Neural progenitor cell (in vitro differentiated cells): ENCODE measurements at regions not wholly inside any gene's neighbourhood (a gene's known extent, or its start where the extent isn't known, plus 50 kb on each side); places are given as distances from the start of the nearest gene placed in this dataset.
A peak's percentile ranks its signal among the peaks of the same experiment; 100 is the strongest.

Experiments used
- DNase-seq: peaks from one replicate; pipeline ENCODE4 v3.0.0-alpha.2; 2016; ENCODE audit warnings: low spot score
- H2AFZ ChIP-seq: fragments of 200-600 bp; sonication (generic); replicated peaks from 2 replicates; pipeline ENCODE4 v1.6.1; 2016; ENCODE audit warnings: antibody characterized with exemption
- H3F3A ChIP-seq: fragments of 200-600 bp; sonication (generic); 2 replicates; pipeline ENCODE4 v1.6.1; 2016; ENCODE audit warnings: antibody characterized with exemption, low read depth
- H3K27ac ChIP-seq: fragments of 200-600 bp; sonication (generic); 2 replicates; pipeline ENCODE4 v1.5.1; 2016; ENCODE audit warnings: mild to moderate bottlenecking
- H3K27me3 ChIP-seq: fragments of 200-600 bp; sonication (generic); 2 replicates; pipeline ENCODE4 v1.6.1; 2016; ENCODE audit warnings: mild to moderate bottlenecking, moderate library complexity
- H3K36me3 ChIP-seq: fragments of 200-600 bp; sonication (generic); 2 replicates; pipeline ENCODE4 v1.5.1; 2016
- H3K4me1 ChIP-seq: fragments of 200-600 bp; sonication (generic); 2 replicates; pipeline ENCODE4 v1.6.1; 2016; ENCODE audit warnings: mixed run types
- H3K4me2 ChIP-seq: fragments of 200-600 bp; sonication (generic); 2 replicates; pipeline ENCODE4 v1.6.1; 2016
- H3K4me3 ChIP-seq: fragments of 200-600 bp; sonication (generic); 2 replicates; pipeline ENCODE4 v1.5.1; 2016
- H3K79me2 ChIP-seq: fragments of 200-600 bp; sonication (generic); 2 replicates; pipeline ENCODE4 v1.6.1; 2016; ENCODE audit warnings: low read depth
- H3K9ac ChIP-seq: fragments of 200-600 bp; sonication (generic); 2 replicates; pipeline ENCODE4 v1.6.1; 2016
- H3K9me3 ChIP-seq: fragments of 200-600 bp; sonication (generic); 2 replicates; pipeline ENCODE4 v1.5.1; 2016; ENCODE audit warnings: low read depth
- H4K20me1 ChIP-seq: fragments of 200-600 bp; sonication (generic); 2 replicates; pipeline ENCODE4 v1.6.1; 2016; ENCODE audit warnings: low read depth
- H3K27ac Mint-ChIP-seq: 3 replicates; pipeline ENCODE4 v1.8.0; 2021; ENCODE audit warnings: mixed read lengths
- H3K27me3 Mint-ChIP-seq: 2 replicates; pipeline ENCODE4 v1.8.0; 2022; ENCODE audit warnings: low read depth, mild to moderate bottlenecking, inconsistent platforms, moderate library complexity, mixed read lengths; ENCODE audit not compliant: insufficient read depth
- H3K36me3 Mint-ChIP-seq: 3 replicates; pipeline ENCODE4 v1.8.0; 2021; ENCODE audit warnings: mixed read lengths
- H3K4me1 Mint-ChIP-seq: 3 replicates; pipeline ENCODE4 v1.8.0; 2021; ENCODE audit warnings: mixed read lengths
- H3K4me3 Mint-ChIP-seq: 3 replicates; pipeline ENCODE4 v1.8.0; 2021; ENCODE audit warnings: mild to moderate bottlenecking, moderate library complexity, mixed read lengths
- H3K9me3 Mint-ChIP-seq: 3 replicates; pipeline ENCODE4 v1.8.0; 2020; ENCODE audit warnings: mixed read lengths
- CTCF ChIP-seq: fragments of 200-600 bp; sonication (generic); IDR thresholded peaks from 2 replicates; pipeline ENCODE4 v1.5.1; 2017; ENCODE audit warnings: antibody characterized with exemption, mild to moderate bottlenecking
- EZH2 ChIP-seq: fragments of 200-600 bp; sonication (generic); IDR thresholded peaks from 2 replicates; pipeline ENCODE4 v1.6.1; 2017; ENCODE audit warnings: antibody characterized with exemption, mild to moderate bottlenecking, moderate library complexity
- EZH2phosphoT487 ChIP-seq: fragments of 200-600 bp; sonication (generic); IDR thresholded peaks from 2 replicates; pipeline ENCODE4 v1.6.1; 2017; ENCODE audit warnings: antibody characterized with exemption

- Mint-ChIP-seq H3K36me3 (no peaks in the 10 kb centered on the region), H3K9me3 (no peaks in the 10 kb centered on the region), H3K27me3 (peaks cover 4% of the 10 kb centered on the region)
Measured at GRCh38 chrX:75625232-75625631, 102.4 kb upstream of the ZDHHC15 start.

GRCh38 chrX:75623535-75623934, 100.7 kb upstream of the ZDHHC15 start:
- TF ChIP-seq CTCF (peak; percentile 49), EZH2 (no peak), EZH2phosphoT487 (no peak)
- no peaks in the 10 kb centered on the region for H3K36me3 ChIP-seq
- DNase-seq, result peak; percentile 16

More at GRCh38 chrX:75625232-75625631, 102.4 kb upstream of the ZDHHC15 start:
- H3F3A ChIP-seq, result no peaks in the 10 kb centered on the region
- no peaks in the 10 kb centered on the region for H3K27me3 ChIP-seq
- no peak overlapping the region for H3K4me2 ChIP-seq
- no peak overlapping the region for H2AFZ ChIP-seq
- H3K4me1 Mint-ChIP-seq, result no peaks in the 10 kb centered on the region
- H3K27ac ChIP-seq, result no peak overlapping the region
- no peaks in the 10 kb centered on the region for H4K20me1 ChIP-seq
- DNase-seq, result no peak
- no peak overlapping the region for H3K9ac ChIP-seq
- TF ChIP-seq CTCF, result no peak
- no peak for TF ChIP-seq EZH2phosphoT487
- TF ChIP-seq EZH2, result no peak
- no peak overlapping the region for H3K4me3 Mint-ChIP-seq
- no peak overlapping the region for H3K4me3 ChIP-seq
- H3K9me3 ChIP-seq, result no peaks in the 10 kb centered on the region
- no peaks in the 10 kb centered on the region for H3K4me1 ChIP-seq
- peaks cover 3% of the 10 kb centered on the region for H3K36me3 ChIP-seq
- no peaks in the 10 kb centered on the region for H3K79me2 ChIP-seq
- no peak overlapping the region for H3K27ac Mint-ChIP-seq

DNA sequence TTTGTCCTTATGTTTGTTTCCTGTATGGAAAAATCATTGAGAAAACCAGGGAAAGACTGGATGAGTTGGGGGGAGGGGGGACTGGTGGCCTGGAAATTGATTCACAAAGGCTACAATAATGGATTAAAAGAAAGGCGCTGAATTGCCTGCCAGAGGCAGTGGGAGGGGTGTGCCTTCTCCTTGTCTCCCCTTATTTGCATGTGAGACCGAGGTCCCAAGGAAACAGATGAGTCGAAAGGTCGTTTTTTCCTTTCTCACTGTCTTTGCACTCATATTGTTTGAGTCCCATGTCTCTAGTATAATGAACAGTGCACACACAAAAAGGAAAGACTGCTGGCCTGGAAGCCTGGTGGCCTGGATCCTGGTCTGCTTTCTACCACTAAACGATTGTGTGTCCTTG, 86.6 kb upstream of the ZDHHC15 start:
- TF ChIP-seq EZH2phosphoT487 (no peak), CTCF (no peak), EZH2 (no peak)
- Histone ChIP-seq H3K4me1 (peaks cover 5% of the 10 kb centered on the region), H2AFZ (no peak overlapping the region), H3K27ac (no peak overlapping the region), H3K9ac (no peak overlapping the region), H3K79me2 (no peaks in the 10 kb centered on the region), H3K36me3 (no peaks in the 10 kb centered on the region), H3K9me3 (peaks cover 5% of the 10 kb centered on the region), H3K4me2 (peak overlapping the region; percentile 46), H3K27me3 (no peaks in the 10 kb centered on the region), H3F3A (no peaks in the 10 kb centered on the region), H3K4me3 (no peak overlapping the region), H4K20me1 (no peaks in the 10 kb centered on the region)
- Mint-ChIP-seq H3K27ac (no peak overlapping the region), H3K36me3 (peaks cover 2% of the 10 kb centered on the region), H3K9me3 (peaks cover 7% of the 10 kb centered on the region), H3K27me3 (no peaks in the 10 kb centered on the region), H3K4me3 (no peak overlapping the region), H3K4me1 (peaks cover 12% of the 10 kb centered on the region)
- DNase-seq, result peak; percentile 52

More at GRCh38 chrX:75623535-75623934, 100.7 kb upstream of the ZDHHC15 start:
- Histone ChIP-seq H3K27me3 (no peaks in the 10 kb centered on the region), H3K79me2 (no peaks in the 10 kb centered on the region), H2AFZ (no peak overlapping the region), H3F3A (no peaks in the 10 kb centered on the region), H3K4me3 (no peak overlapping the region), H3K9ac (no peak overlapping the region), H4K20me1 (no peaks in the 10 kb centered on the region), H3K9me3 (no peaks in the 10 kb centered on the region), H3K27ac (no peak overlapping the region), H3K4me1 (no peaks in the 10 kb centered on the region), H3K4me2 (no peak overlapping the region)
- Mint-ChIP-seq H3K27me3 (peaks cover 7% of the 10 kb centered on the region), H3K9me3 (no peaks in the 10 kb centered on the region), H3K4me1 (no peaks in the 10 kb centered on the region), H3K36me3 (no peaks in the 10 kb centered on the region), H3K4me3 (no peak overlapping the region), H3K27ac (no peak overlapping the region)
